Naive thymus-derived CD4-positive, alpha-beta T cell (primary cell): ENCODE measurements at regions not wholly inside any gene's neighbourhood (a gene's known extent, or its start where the extent isn't known, plus 50 kb on each side); places are given as distances from the start of the nearest gene placed in this dataset.
"Not testable (repeated sequence)": the region's sequence is repeated elsewhere in the genome, so short reads cannot be mapped to it uniquely, and the experiment has no call there.

Experiments
- ATAC-seq: fragments of 150-1000 bp; cut with Tn5 transposase; 2 replicates; pipeline ENCODE4 v1.10.0; 2021; ENCODE audit warnings: mild to moderate bottlenecking, moderate library complexity
- CTCF ChIA-PET: fragments of 350-600 bp; sonication (Branson Sonifier 250); formaldehyde crosslinking; loops from one replicate; lab custom pipeline; 2021; ENCODE audit warnings: antibody characterized with exemption; lab: Charles Lee
- POLR2A ChIA-PET: fragments of 350-600 bp; sonication (Branson Sonifier 250); formaldehyde crosslinking; loops from one replicate; lab custom pipeline; 2021; ENCODE audit warnings: antibody characterized with exemption, inconsistent platforms; lab: Charles Lee
- DNase-seq, 9 donors: peaks; one replicate each; pipeline versions ENCODE4 v3.0.0 to v3.0.0-alpha.2; 2020 to 2022; ENCODE audit warnings: mixed read lengths in 1 of 9
- H3K27ac ChIP-seq: one replicate; pipeline ENCODE4 v1.7.0; 2013; ENCODE audit warnings: mild to moderate bottlenecking, low read depth, low read length, moderate library complexity
- H3K27me3 ChIP-seq, 2 donors: one replicate each; pipeline ENCODE4 v1.7.0; 2013; ENCODE audit warnings: low read length in 2 of 2, mild to moderate bottlenecking in 2 of 2, moderate library complexity in 2 of 2; ENCODE audit not compliant: control insufficient read depth in 2 of 2, insufficient read depth in 2 of 2
- H3K36me3 ChIP-seq, 3 experiments: 1 replicate in 2 of 3; 2 replicates in 1 of 3; pipeline ENCODE4 v1.7.0; 2013; ENCODE audit warnings: low read length in 3 of 3, mild to moderate bottlenecking in 3 of 3, moderate library complexity in 1 of 3; ENCODE audit not compliant: insufficient read depth in 3 of 3, control insufficient read depth in 2 of 3
- H3K4me1 ChIP-seq, 2 donors: one replicate each; pipeline ENCODE4 v1.7.0; 2013; ENCODE audit warnings: low read length in 2 of 2, mild to moderate bottlenecking in 2 of 2, moderate library complexity in 1 of 2; ENCODE audit not compliant: control insufficient read depth in 2 of 2, insufficient read depth in 2 of 2
- H3K4me3 ChIP-seq: 2 replicates; pipeline ENCODE4 v1.7.0; 2013; ENCODE audit warnings: mild to moderate bottlenecking, low read length
- H3K9me3 ChIP-seq, 3 experiments: 1 replicate in 2 of 3; 2 replicates in 1 of 3; pipeline ENCODE4 v1.7.0; 2013; ENCODE audit warnings: low read length in 3 of 3; ENCODE audit not compliant: control insufficient read depth in 2 of 3
- H3K27ac Mint-ChIP-seq, 9 donors: one replicate each; pipeline ENCODE4 v1.8.0; 2020 to 2022; ENCODE audit warnings: mixed read lengths in 9 of 9, mild to moderate bottlenecking in 8 of 9, moderate library complexity in 5 of 9, inconsistent platforms in 2 of 9
- H3K27me3 Mint-ChIP-seq, 5 donors: one replicate each; pipeline ENCODE4 v1.8.0; 2021 to 2022; ENCODE audit warnings: mixed read lengths in 5 of 5, mild to moderate bottlenecking in 1 of 5
- H3K36me3 Mint-ChIP-seq, 5 donors: one replicate each; pipeline ENCODE4 v1.8.0; 2020 to 2022; ENCODE audit warnings: mixed read lengths in 5 of 5, mild to moderate bottlenecking in 3 of 5, inconsistent platforms in 1 of 5
- H3K4me1 Mint-ChIP-seq, 7 donors: one replicate each; pipeline ENCODE4 v1.8.0; 2020 to 2022; ENCODE audit warnings: mixed read lengths in 7 of 7, mild to moderate bottlenecking in 3 of 7, inconsistent platforms in 1 of 7
- H3K4me3 Mint-ChIP-seq, 10 donors: one replicate each; pipeline ENCODE4 v1.8.0; 2020 to 2022; ENCODE audit warnings: mild to moderate bottlenecking in 10 of 10, mixed read lengths in 10 of 10, moderate library complexity in 6 of 10, inconsistent platforms in 2 of 10
- H3K9me3 Mint-ChIP-seq, 11 donors: one replicate each; pipeline ENCODE4 v1.8.0; 2020 to 2022; ENCODE audit warnings: mixed read lengths in 11 of 11, mild to moderate bottlenecking in 4 of 11, inconsistent platforms in 1 of 11, moderate library complexity in 1 of 11
- intact Hi-C, 2 donors: fragments of 100-400 bp; cut with micrococcal nuclease; formaldehyde crosslinking; loops; one replicate each; pipeline ENCODE4 v1.15.1; 2023

GRCh38 chr7:116368965-116369364 is 130.6 kb upstream of the CAV2 start:
- no peak overlapping the region for H3K4me3 Mint-ChIP-seq
- ChIA-PET POLR2A (no interaction called here), CTCF (no interaction called here)
- ATAC-seq (no peak), DNase-seq (no peak)
- no peaks in the 10 kb centered on the region for H3K27me3 ChIP-seq
- H3K4me1 ChIP-seq, result no peaks in the 10 kb centered on the region
- H3K36me3 Mint-ChIP-seq, result no peaks in the 10 kb centered on the region
- intact Hi-C loops, result no loop called here
- no peaks in the 10 kb centered on the region for H3K4me1 Mint-ChIP-seq
- no peak overlapping the region for H3K27ac ChIP-seq
- H3K9me3 ChIP-seq, result no peaks in the 10 kb centered on the region
- H3K36me3 ChIP-seq, result no peaks in the 10 kb centered on the region
- peaks cover 2 to 35% (median 17%) of the 10 kb centered on the region in 5 donors for H3K27me3 Mint-ChIP-seq
- no peak overlapping the region for H3K27ac Mint-ChIP-seq
- H3K9me3 Mint-ChIP-seq, result peaks cover 0 to 7% (median 5%) of the 10 kb centered on the region in 11 donors
- H3K4me3 ChIP-seq, result no peak overlapping the region

GRCh38 chr7:116371536-116371935 is 128.0 kb upstream of the CAV2 start:
- CTCF ChIA-PET, POLR2A ChIA-PET, H3K27ac ChIP-seq, H3K4me1 ChIP-seq, H3K9me3 ChIP-seq, DNase-seq, H3K4me3 ChIP-seq, intact Hi-C loops, ATAC-seq, H3K9me3 Mint-ChIP-seq, H3K36me3 Mint-ChIP-seq, H3K4me3 Mint-ChIP-seq, H3K4me1 Mint-ChIP-seq, H3K27me3 ChIP-seq, H3K27ac Mint-ChIP-seq, H3K36me3 ChIP-seq: not testable (repeated sequence)
- H3K27me3 Mint-ChIP-seq, result peaks cover 2 to 31% (median 17%) of the 10 kb centered on the region in 5 donors

- POLR2A ChIA-PET, CTCF ChIA-PET: not testable (repeated sequence)
Observed at GRCh38 chr7:116373229-116373628, 126.3 kb upstream of the CAV2 start.

DNA sequence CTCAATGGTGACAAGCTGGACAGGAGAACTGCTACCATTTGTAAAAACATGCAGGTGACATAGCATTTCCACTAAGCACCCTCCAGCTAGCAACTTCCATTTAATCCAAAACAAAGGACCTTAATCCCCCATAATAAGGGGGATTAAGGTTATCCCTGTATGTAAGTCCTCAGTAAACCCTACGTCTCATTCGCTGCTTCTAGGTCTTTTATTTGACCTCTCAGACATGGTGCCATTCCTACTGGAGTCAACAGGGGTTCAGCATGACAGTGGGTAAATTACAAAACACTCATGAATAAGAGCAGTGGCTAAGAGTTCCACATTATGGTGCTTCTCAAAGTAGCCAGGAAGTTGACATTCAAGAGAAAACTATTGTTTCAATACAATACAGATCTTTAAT is 121.8 kb upstream of the CAV2 start:
- POLR2A ChIA-PET, result no interaction called here
- Mint-ChIP-seq H3K27ac (no peak overlapping the region), H3K27me3 (peaks cover 0 to 24% (median 9%) of the 10 kb centered on the region in 5 donors), H3K4me3 (no peak overlapping the region), H3K9me3 (peaks cover 0 to 6% (median 0%) of the 10 kb centered on the region in 11 donors), H3K4me1 (no peaks in the 10 kb centered on the region), H3K36me3 (no peaks in the 10 kb centered on the region)
- DNase-seq, result no peak
- Histone ChIP-seq H3K27ac (no peak overlapping the region), H3K4me1 (no peaks in the 10 kb centered on the region), H3K9me3 (no peaks in the 10 kb centered on the region), H3K27me3 (no peaks in the 10 kb centered on the region), H3K36me3 (no peaks in the 10 kb centered on the region), H3K4me3 (no peak overlapping the region)
- CTCF ChIA-PET, result no interaction called here
- intact Hi-C loops, result no loop called here
- ATAC-seq, result no peak

More at GRCh38 chr7:116373229-116373628, 126.3 kb upstream of the CAV2 start:
- intact Hi-C loops, H3K27ac Mint-ChIP-seq, H3K4me3 ChIP-seq, H3K36me3 ChIP-seq, H3K4me1 ChIP-seq, H3K36me3 Mint-ChIP-seq, DNase-seq, H3K9me3 Mint-ChIP-seq, H3K4me3 Mint-ChIP-seq, H3K27ac ChIP-seq, ATAC-seq, H3K9me3 ChIP-seq, H3K4me1 Mint-ChIP-seq, H3K27me3 ChIP-seq: not testable (repeated sequence)
- peaks cover 2 to 25% (median 13%) of the 10 kb centered on the region in 5 donors for H3K27me3 Mint-ChIP-seq

DNA sequence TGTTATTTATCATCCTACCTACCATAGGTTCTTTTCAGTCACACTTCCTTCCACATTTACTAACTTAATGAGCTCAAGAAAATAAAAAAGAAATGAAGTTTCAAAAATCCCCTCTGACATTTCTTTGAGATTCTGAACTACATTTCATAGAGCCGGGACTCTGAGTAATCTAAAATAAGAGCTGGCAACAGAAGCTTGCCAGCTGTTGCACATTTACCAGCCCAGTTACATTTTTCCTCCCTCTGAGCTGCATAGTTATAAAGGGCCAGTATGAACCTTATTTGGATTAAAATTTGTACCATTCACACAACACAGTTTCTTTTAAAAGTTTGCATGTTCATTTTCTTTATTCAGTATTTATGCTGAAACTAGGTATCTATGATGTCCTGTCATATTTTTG is 119.5 kb upstream of the CAV2 start:
- Histone ChIP-seq H3K4me3 (no peak overlapping the region), H3K4me1 (no peaks in the 10 kb centered on the region), H3K9me3 (no peaks in the 10 kb centered on the region), H3K27me3 (no peaks in the 10 kb centered on the region), H3K27ac (no peak overlapping the region), H3K36me3 (no peaks in the 10 kb centered on the region)
- no peaks in the 10 kb centered on the region for H3K4me1 Mint-ChIP-seq
- no peak overlapping the region for H3K4me3 Mint-ChIP-seq
- no peaks in the 10 kb centered on the region for H3K36me3 Mint-ChIP-seq
- DNase-seq (no peak), ATAC-seq (no peak)
- intact Hi-C loops, result no loop called here
- peaks cover 0 to 4% (median 0%) of the 10 kb centered on the region in 11 donors for H3K9me3 Mint-ChIP-seq
- H3K27ac Mint-ChIP-seq, result no peak overlapping the region
- peaks cover 0 to 33% (median 9%) of the 10 kb centered on the region in 5 donors for H3K27me3 Mint-ChIP-seq
- ChIA-PET POLR2A (no interaction called here), CTCF (no interaction called here)

GRCh38 chr7:116382375-116382774 is 117.2 kb upstream of the CAV2 start:
- Histone ChIP-seq H3K27me3 (no peaks in the 10 kb centered on the region), H3K4me3 (no peak overlapping the region), H3K9me3 (no peaks in the 10 kb centered on the region), H3K27ac (no peak overlapping the region), H3K36me3 (no peaks in the 10 kb centered on the region), H3K4me1 (no peaks in the 10 kb centered on the region)
- no peak for ATAC-seq
- no peak overlapping the region for H3K4me3 Mint-ChIP-seq
- H3K4me1 Mint-ChIP-seq, result no peaks in the 10 kb centered on the region
- POLR2A ChIA-PET, result no interaction called here
- H3K27me3 Mint-ChIP-seq, result peaks cover 4 to 40% (median 10%) of the 10 kb centered on the region in 5 donors
- DNase-seq, result no peak
- no peaks in the 10 kb centered on the region for H3K36me3 Mint-ChIP-seq
- peaks cover 0 to 2% (median 0%) of the 10 kb centered on the region in 11 donors for H3K9me3 Mint-ChIP-seq
- intact Hi-C loops, result no loop called here
- CTCF ChIA-PET, result no interaction called here
- H3K27ac Mint-ChIP-seq, result no peak overlapping the region

- Mint-ChIP-seq H3K4me1 (no peaks in the 10 kb centered on the region), H3K9me3 (peaks cover 0 to 2% (median 0%) of the 10 kb centered on the region in 11 donors), H3K36me3 (no peaks in the 10 kb centered on the region), H3K27me3 (peaks cover 5 to 38% (median 10%) of the 10 kb centered on the region in 5 donors), H3K27ac (no peak overlapping the region), H3K4me3 (no peak overlapping the region)
- intact Hi-C loops, result no loop called here
- no peak for ATAC-seq
- H3K4me1 ChIP-seq, result no peaks in the 10 kb centered on the region
- H3K27me3 ChIP-seq, result no peaks in the 10 kb centered on the region
- no peak overlapping the region for H3K27ac ChIP-seq
- POLR2A ChIA-PET, result no interaction called here
- H3K4me3 ChIP-seq, result no peak overlapping the region
- H3K9me3 ChIP-seq, result no peaks in the 10 kb centered on the region
- H3K36me3 ChIP-seq, result no peaks in the 10 kb centered on the region
- DNase-seq, result no peak
- CTCF ChIA-PET, result no interaction called here
Observed at GRCh38 chr7:116384936-116385635, 114.5 kb upstream of the CAV2 start.
